Subcutaneous abdominal adipose tissue (tissue), 5 donors: ENCODE measurements at regions not wholly inside any gene's neighbourhood (a gene's known extent, or its start where the extent isn't known, plus 50 kb on each side); places are given as distances from the start of the nearest gene placed in this dataset.
"Not testable (repeated sequence)": the region's sequence is repeated elsewhere in the genome, so short reads cannot be mapped to it uniquely, and the experiment has no call there.

Experiments
- H3K27ac ChIP-seq: one replicate; pipeline ENCODE4 v1.7.0; 2013; ENCODE audit warnings: low read depth, mild to moderate bottlenecking, inconsistent platforms, low read length, moderate library complexity
- H3K27me3 ChIP-seq, 5 donors: one replicate each; pipeline ENCODE4 v1.7.0; 2013; ENCODE audit warnings: low read length in 5 of 5, inconsistent platforms in 1 of 5; ENCODE audit not compliant: control insufficient read depth in 5 of 5, insufficient read depth in 4 of 5
- H3K36me3 ChIP-seq, 5 donors: one replicate each; pipeline ENCODE4 v1.7.0; 2013; ENCODE audit warnings: low read length in 5 of 5; ENCODE audit not compliant: control insufficient read depth in 5 of 5, insufficient read depth in 5 of 5
- H3K4me1 ChIP-seq, 5 donors: one replicate each; pipeline ENCODE4 v1.7.0; 2013; ENCODE audit warnings: low read length in 5 of 5, mild to moderate bottlenecking in 3 of 5, moderate library complexity in 1 of 5; ENCODE audit not compliant: control insufficient read depth in 5 of 5, insufficient read depth in 5 of 5
- H3K4me3 ChIP-seq, 5 donors: one replicate each; pipeline ENCODE4 v1.7.0; 2013; ENCODE audit warnings: low read length in 5 of 5, low read depth in 1 of 5
- H3K9ac ChIP-seq, 5 donors: one replicate each; pipeline ENCODE4 v1.7.0; 2013; ENCODE audit warnings: low read length in 5 of 5, mild to moderate bottlenecking in 4 of 5, moderate library complexity in 3 of 5
- H3K9me3 ChIP-seq, 5 donors: one replicate each; pipeline ENCODE4 v1.7.0; 2013; ENCODE audit warnings: low read length in 5 of 5; ENCODE audit not compliant: control insufficient read depth in 5 of 5
- donor health status: healthy.
- donor health status: healthy.
- donor health status: healthy.
- donor health status: healthy.
- donor health status: healthy.

- no peak overlapping the region for H3K27ac ChIP-seq
- H3K4me3 ChIP-seq, result no peak overlapping the region
- peaks cover 0 to 5% (median 0%) of the 10 kb centered on the region in 5 donors for H3K9me3 ChIP-seq
- H3K9ac ChIP-seq, result no peak overlapping the region
- H3K4me1 ChIP-seq, result peaks cover 0 to 10% (median 3%) of the 10 kb centered on the region in 5 donors
- no peaks in the 10 kb centered on the region for H3K36me3 ChIP-seq
- no peaks in the 10 kb centered on the region for H3K27me3 ChIP-seq
Observed at GRCh38 chr12:68984796-68985573, 52.0 kb upstream of the CPM start.

- not testable (repeated sequence) for H3K9ac ChIP-seq, H3K27ac ChIP-seq, H3K9me3 ChIP-seq, H3K27me3 ChIP-seq, H3K4me1 ChIP-seq, H3K36me3 ChIP-seq, H3K4me3 ChIP-seq
Observed at GRCh38 chr12:68997526-68997925, 64.6 kb upstream of the CPM start.

GRCh38 chr12:68998041-68998440, 65.1 kb upstream of the CPM start:
- no peak overlapping the region for H3K27ac ChIP-seq
- H3K9ac ChIP-seq, result no peak overlapping the region
- H3K9me3 ChIP-seq, result peaks cover 0 to 7% (median 4%) of the 10 kb centered on the region in 5 donors
- no peaks in the 10 kb centered on the region for H3K36me3 ChIP-seq
- H3K4me1 ChIP-seq, result no peaks in the 10 kb centered on the region
- H3K27me3 ChIP-seq, result no peaks in the 10 kb centered on the region
- no peak overlapping the region for H3K4me3 ChIP-seq

GRCh38 chr12:69000074-69000473, 67.1 kb upstream of the CPM start:
- H3K27ac ChIP-seq, result no peak overlapping the region
- H3K9me3 ChIP-seq, result peaks cover 0 to 7% (median 4%) of the 10 kb centered on the region in 5 donors
- no peaks in the 10 kb centered on the region for H3K27me3 ChIP-seq
- H3K4me1 ChIP-seq, result no peaks in the 10 kb centered on the region
- H3K4me3 ChIP-seq, result no peak overlapping the region
- no peaks in the 10 kb centered on the region for H3K36me3 ChIP-seq
- no peak overlapping the region for H3K9ac ChIP-seq

GRCh38 chr12:69000540-69001243, 67.7 kb upstream of the CPM start:
- Histone ChIP-seq H3K4me1 (no peaks in the 10 kb centered on the region), H3K36me3 (no peaks in the 10 kb centered on the region), H3K27me3 (no peaks in the 10 kb centered on the region), H3K4me3 (no peak overlapping the region), H3K27ac (no peak overlapping the region), H3K9me3 (peaks cover 0 to 7% (median 4%) of the 10 kb centered on the region in 5 donors), H3K9ac (no peak overlapping the region)

GRCh38 chr12:69001251-69001650, 68.3 kb upstream of the CPM start:
- H3K36me3 ChIP-seq, result no peaks in the 10 kb centered on the region
- peaks cover 0 to 3% (median 0%) of the 10 kb centered on the region in 5 donors for H3K4me1 ChIP-seq
- no peak overlapping the region for H3K27ac ChIP-seq

GRCh38 chr12:69002969-69003368, 70.0 kb upstream of the CPM start:
- no peak overlapping the region for H3K9ac ChIP-seq
- H3K27ac ChIP-seq, result no peak overlapping the region
- no peak overlapping the region for H3K4me3 ChIP-seq
- no peaks in the 10 kb centered on the region for H3K27me3 ChIP-seq
- peaks cover 0 to 6% (median 3%) of the 10 kb centered on the region in 5 donors for H3K9me3 ChIP-seq
- H3K36me3 ChIP-seq, result no peaks in the 10 kb centered on the region
- H3K4me1 ChIP-seq, result peaks cover 0 to 20% (median 12%) of the 10 kb centered on the region in 5 donors

More at GRCh38 chr12:69001251-69001650, 68.3 kb upstream of the CPM start:
- H3K4me3 ChIP-seq, result no peak overlapping the region
- H3K9me3 ChIP-seq, result peaks cover 0 to 7% (median 4%) of the 10 kb centered on the region in 5 donors
- no peak overlapping the region for H3K9ac ChIP-seq
- H3K27me3 ChIP-seq, result no peaks in the 10 kb centered on the region

GRCh38 chr12:69003991-69004390, 71.0 kb upstream of the CPM start:
- peaks cover 0 to 6% (median 3%) of the 10 kb centered on the region in 5 donors for H3K9me3 ChIP-seq
- H3K27me3 ChIP-seq, result no peaks in the 10 kb centered on the region
- H3K27ac ChIP-seq, result no peak overlapping the region
- no peaks in the 10 kb centered on the region for H3K36me3 ChIP-seq
- no peak overlapping the region for H3K4me3 ChIP-seq
- H3K9ac ChIP-seq, result no peak overlapping the region
- H3K4me1 ChIP-seq, result peaks cover 0 to 24% (median 15%) of the 10 kb centered on the region in 5 donors

GRCh38 chr12:69007101-69007854, 74.3 kb upstream of the CPM start:
- peak overlapping the region; percentile 26 to 46 (median 38) for H3K4me3 ChIP-seq
- no peaks in the 10 kb centered on the region for H3K9me3 ChIP-seq
- H3K9ac ChIP-seq, result peak overlapping the region in 1 of 5 donors; percentile 18
- peaks cover 0 to 24% (median 15%) of the 10 kb centered on the region in 5 donors for H3K4me1 ChIP-seq
- H3K36me3 ChIP-seq, result no peaks in the 10 kb centered on the region
- no peaks in the 10 kb centered on the region for H3K27me3 ChIP-seq
- peak overlapping the region; percentile 9 for H3K27ac ChIP-seq
